ENCODE measurements at regions not wholly inside any gene's neighbourhood (a gene's known extent, or its start where the extent isn't known, plus 50 kb on each side); places are given as distances from the start of the nearest gene placed in this dataset.
A peak's percentile ranks its signal among the peaks of the same experiment; 100 is the strongest.

DNA sequence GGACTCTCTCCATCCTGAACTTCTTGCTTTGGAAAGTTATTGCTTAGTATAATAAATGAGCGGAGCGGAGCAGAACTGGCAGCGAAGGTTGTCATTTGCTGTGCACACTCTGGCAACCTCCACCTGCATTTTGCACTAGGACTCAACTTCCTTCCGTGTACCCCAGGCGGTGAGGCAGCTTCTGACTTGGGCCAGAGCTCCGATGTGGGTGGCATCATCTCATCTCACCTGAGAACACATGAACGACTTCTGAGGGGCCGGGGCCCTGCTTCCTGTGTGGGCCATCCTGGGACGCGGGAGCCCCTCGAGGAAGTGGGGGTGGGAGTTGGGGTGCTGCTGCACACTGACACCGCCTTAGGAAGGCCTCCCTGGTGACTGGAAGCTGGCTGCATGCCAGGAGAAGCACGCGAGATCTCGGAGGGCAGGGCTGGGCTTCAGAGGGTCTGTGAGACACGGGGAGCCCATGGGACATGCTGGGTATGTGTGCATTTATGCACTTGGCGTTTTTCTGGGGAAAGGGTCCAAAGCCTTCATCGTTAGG, 56.5 kb upstream of the COL5A1 start:
- Histone ChIP-seq H3K4me3 (ENCODE audit: low read length) (no peak overlapping the region), H3K9me3 (ENCODE audit: control insufficient read depth, low read length) (peaks cover 8% of the 10 kb centered on the region), H3K9ac (ENCODE audit: low read length) (no peak overlapping the region), H3K4me1 (ENCODE audit: control insufficient read depth, insufficient read depth, low read length) (no peaks in the 10 kb centered on the region), H3K27me3 (replicated peaks; ENCODE audit: control insufficient read depth, insufficient read depth, low read length) (no peaks in the 10 kb centered on the region), H3K36me3 (ENCODE audit: control insufficient read depth, insufficient read depth, low read length, severe bottlenecking) (no peaks in the 10 kb centered on the region)
- no peak for DNase-seq (ENCODE audit: low read depth)

- DNase-seq (ENCODE audit: low read depth): peak; percentile 88
- Histone ChIP-seq H3K27me3 (replicated peaks; ENCODE audit: control insufficient read depth, insufficient read depth, low read length) (no peaks in the 10 kb centered on the region), H3K4me3 (ENCODE audit: low read length) (no peak overlapping the region), H3K9ac (ENCODE audit: low read length) (no peak overlapping the region), H3K4me1 (ENCODE audit: control insufficient read depth, insufficient read depth, low read length) (peaks cover 9% of the 10 kb centered on the region), H3K9me3 (ENCODE audit: control insufficient read depth, low read length) (peaks cover 2% of the 10 kb centered on the region), H3K36me3 (ENCODE audit: control insufficient read depth, insufficient read depth, low read length, severe bottlenecking) (no peaks in the 10 kb centered on the region)
Observed at GRCh38 chr9:134585746-134586706, 55.6 kb upstream of the COL5A1 start.

DNA sequence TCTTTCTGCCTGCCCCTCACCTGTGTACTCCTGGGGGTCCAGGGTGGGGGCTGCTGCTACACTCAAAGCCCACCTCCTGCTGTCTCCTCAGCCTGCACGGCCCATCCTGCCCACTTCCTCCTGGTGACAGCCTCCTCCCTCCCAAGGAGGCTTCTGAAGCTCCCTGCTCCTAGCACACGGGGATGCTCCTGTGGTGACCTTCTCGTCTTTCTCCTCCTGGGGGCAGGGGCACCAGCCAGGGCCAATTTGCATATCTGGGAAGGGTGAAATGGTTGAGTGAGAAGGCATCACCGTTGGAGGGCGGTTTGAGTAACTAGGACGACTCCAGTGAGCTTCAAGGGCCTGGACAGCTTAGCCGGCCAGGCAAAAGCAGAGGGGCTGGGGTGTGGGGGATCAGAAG, 51.9 kb upstream of the COL5A1 start:
- Histone ChIP-seq H3K4me3 (ENCODE audit: low read length) (no peak overlapping the region), H3K9ac (ENCODE audit: low read length) (no peak overlapping the region), H3K36me3 (ENCODE audit: control insufficient read depth, insufficient read depth, low read length, severe bottlenecking) (no peaks in the 10 kb centered on the region), H3K9me3 (ENCODE audit: control insufficient read depth, low read length) (no peaks in the 10 kb centered on the region), H3K4me1 (ENCODE audit: control insufficient read depth, insufficient read depth, low read length) (peaks cover 35% of the 10 kb centered on the region), H3K27me3 (replicated peaks; ENCODE audit: control insufficient read depth, insufficient read depth, low read length) (no peaks in the 10 kb centered on the region)
- DNase-seq (ENCODE audit: low read depth): no peak

DNA sequence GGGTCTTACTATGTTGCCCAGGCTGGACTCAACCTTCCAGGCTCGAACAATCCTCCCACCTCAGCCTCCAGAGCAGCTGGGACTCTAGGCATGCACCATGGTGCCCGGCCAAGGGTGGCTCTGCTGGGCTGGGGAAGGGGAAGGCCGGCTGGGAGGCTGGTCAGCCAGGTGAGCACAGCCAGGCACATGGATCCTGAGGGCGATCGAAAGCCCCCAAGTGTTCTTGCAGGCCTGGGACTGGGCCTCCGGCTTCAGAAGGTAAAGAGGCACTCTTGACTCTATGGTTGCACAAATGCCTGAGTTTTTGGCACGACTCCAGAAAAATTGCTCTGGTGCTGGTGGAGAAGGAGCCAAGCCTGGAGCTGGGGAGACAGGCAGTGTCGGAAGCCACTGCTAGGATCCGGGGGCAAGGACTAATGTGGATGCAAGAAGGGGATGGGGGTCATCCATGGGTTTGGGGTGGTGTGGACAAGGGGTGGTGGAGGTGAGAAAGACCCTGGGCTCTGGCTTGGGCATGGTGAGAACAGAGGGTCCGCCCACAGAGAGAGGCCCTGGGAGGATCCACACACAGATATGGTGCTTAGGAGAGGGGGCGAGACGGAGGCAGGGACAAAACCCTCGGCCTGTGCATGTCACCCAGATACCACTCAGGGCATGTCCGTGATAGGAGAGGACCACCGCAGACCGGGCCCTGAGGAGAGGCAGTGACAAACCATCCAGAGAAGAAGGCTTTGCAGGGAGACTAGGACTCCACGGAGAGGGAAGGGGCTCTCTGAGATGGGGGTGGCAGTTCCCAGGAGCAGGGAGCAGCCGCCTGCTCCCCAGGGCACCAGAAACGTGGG, 51.1 kb upstream of the COL5A1 start:
- DNase-seq (ENCODE audit: low read depth): no peak
- H3K4me3 ChIP-seq (ENCODE audit: low read length): no peak overlapping the region
- no peak overlapping the region for H3K9ac ChIP-seq (ENCODE audit: low read length)
- H3K9me3 ChIP-seq (ENCODE audit: control insufficient read depth, low read length): no peaks in the 10 kb centered on the region
- no peaks in the 10 kb centered on the region for H3K27me3 ChIP-seq (replicated peaks; ENCODE audit: control insufficient read depth, insufficient read depth, low read length)
- H3K36me3 ChIP-seq (ENCODE audit: control insufficient read depth, insufficient read depth, low read length, severe bottlenecking): no peaks in the 10 kb centered on the region
- peaks cover 35% of the 10 kb centered on the region for H3K4me1 ChIP-seq (ENCODE audit: control insufficient read depth, insufficient read depth, low read length)

DNA sequence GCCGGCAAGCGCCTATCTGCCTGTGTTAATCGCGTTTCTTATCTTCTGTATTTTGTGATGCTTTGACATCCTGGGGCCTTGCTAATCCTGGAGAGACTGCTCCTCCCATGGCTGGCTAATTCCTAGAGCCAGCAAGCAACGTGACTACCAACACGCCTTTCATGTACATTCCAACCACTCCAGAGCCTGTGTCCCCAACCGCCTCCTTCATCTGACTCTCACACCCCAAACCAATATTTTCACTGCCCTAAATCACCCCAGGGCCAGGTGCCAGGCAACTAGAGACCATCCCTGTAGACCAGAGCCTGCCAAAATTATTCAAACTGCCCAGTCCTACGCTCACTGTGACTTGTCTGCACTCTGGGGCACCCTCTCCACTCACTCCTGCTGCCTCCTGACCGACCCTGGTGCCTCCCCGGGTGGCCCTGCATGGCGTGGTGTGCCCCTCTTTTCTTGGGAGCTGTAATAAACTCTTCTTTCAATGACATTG, 50.5 kb upstream of the COL5A1 start:
- peaks cover 35% of the 10 kb centered on the region for H3K4me1 ChIP-seq (ENCODE audit: control insufficient read depth, insufficient read depth, low read length)
- DNase-seq (ENCODE audit: low read depth): peak; percentile 49
- peak overlapping the region; percentile 43 for H3K4me3 ChIP-seq (ENCODE audit: low read length)
- no peaks in the 10 kb centered on the region for H3K9me3 ChIP-seq (ENCODE audit: control insufficient read depth, low read length)
- H3K36me3 ChIP-seq (ENCODE audit: control insufficient read depth, insufficient read depth, low read length, severe bottlenecking): no peaks in the 10 kb centered on the region
- H3K27me3 ChIP-seq (replicated peaks; ENCODE audit: control insufficient read depth, insufficient read depth, low read length): no peaks in the 10 kb centered on the region
- H3K9ac ChIP-seq (ENCODE audit: low read length): peak overlapping the region; percentile 81

DNA sequence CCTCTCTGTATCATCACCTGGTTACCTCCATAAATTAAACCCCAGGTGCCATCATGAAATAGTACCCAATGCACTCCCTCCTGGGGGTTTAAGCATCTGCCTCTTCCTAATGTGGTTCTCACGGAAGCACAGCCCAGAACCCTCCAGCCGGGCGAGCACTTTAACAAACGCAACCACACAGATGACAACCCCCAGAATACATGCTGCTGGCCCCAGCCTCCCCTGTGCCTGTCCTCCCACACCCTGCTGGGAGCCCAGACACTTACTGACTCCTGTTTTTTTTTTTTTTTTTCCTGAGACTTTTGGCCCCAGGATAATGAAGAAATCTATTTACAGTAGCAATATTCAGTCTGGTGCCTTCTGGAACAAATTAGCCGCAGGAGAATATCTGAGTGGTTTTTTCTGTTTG, 50.0 kb upstream of the COL5A1 start:
- Histone ChIP-seq H3K9ac (ENCODE audit: low read length) (peak overlapping the region; percentile 81), H3K27me3 (replicated peaks; ENCODE audit: control insufficient read depth, insufficient read depth, low read length) (no peaks in the 10 kb centered on the region), H3K4me1 (ENCODE audit: control insufficient read depth, insufficient read depth, low read length) (peaks cover 35% of the 10 kb centered on the region), H3K36me3 (ENCODE audit: control insufficient read depth, insufficient read depth, low read length, severe bottlenecking) (no peaks in the 10 kb centered on the region), H3K4me3 (ENCODE audit: low read length) (peak overlapping the region; percentile 43), H3K9me3 (ENCODE audit: control insufficient read depth, low read length) (no peaks in the 10 kb centered on the region)
- peak; percentile 82 for DNase-seq (ENCODE audit: low read depth)

Measured in adipocyte (in vitro differentiated cells).